ENCODE measurements at regions not wholly inside any gene's neighbourhood (a gene's known extent, or its start where the extent isn't known, plus 50 kb on each side); places are given as distances from the start of the nearest gene placed in this dataset.

DNA sequence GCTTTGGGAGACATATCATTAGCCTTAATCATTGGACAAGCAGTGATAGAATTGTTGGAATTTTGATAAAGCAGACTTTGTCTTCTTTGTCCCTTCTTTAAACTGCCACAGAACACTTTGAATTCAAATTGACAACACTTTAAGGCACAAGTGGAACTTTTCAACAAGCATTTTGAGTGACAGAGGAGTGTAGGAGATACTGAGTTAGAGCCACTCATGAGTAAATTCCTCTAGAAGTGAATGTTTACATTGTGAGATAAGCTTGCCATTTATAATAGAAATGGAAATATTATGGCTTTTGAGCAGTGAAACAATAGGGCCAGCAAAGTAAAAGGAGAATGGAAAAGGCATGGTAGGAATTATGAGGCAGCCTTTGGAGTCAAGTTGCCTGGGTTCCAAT, 515.8 kb downstream of the SLITRK6 start:
- no peak overlapping the region for H3K27ac ChIP-seq
- no peaks in the 10 kb centered on the region for H3K36me3 ChIP-seq
- DNase-seq, result no peak
- H3K27me3 ChIP-seq, result no peaks in the 10 kb centered on the region
- H3K4me1 ChIP-seq, result no peaks in the 10 kb centered on the region
- intact Hi-C loops (cut with DNase I), result no loop called here
- no peaks in the 10 kb centered on the region for H3K9me3 ChIP-seq
- TF ChIP-seq, protein P1, sequence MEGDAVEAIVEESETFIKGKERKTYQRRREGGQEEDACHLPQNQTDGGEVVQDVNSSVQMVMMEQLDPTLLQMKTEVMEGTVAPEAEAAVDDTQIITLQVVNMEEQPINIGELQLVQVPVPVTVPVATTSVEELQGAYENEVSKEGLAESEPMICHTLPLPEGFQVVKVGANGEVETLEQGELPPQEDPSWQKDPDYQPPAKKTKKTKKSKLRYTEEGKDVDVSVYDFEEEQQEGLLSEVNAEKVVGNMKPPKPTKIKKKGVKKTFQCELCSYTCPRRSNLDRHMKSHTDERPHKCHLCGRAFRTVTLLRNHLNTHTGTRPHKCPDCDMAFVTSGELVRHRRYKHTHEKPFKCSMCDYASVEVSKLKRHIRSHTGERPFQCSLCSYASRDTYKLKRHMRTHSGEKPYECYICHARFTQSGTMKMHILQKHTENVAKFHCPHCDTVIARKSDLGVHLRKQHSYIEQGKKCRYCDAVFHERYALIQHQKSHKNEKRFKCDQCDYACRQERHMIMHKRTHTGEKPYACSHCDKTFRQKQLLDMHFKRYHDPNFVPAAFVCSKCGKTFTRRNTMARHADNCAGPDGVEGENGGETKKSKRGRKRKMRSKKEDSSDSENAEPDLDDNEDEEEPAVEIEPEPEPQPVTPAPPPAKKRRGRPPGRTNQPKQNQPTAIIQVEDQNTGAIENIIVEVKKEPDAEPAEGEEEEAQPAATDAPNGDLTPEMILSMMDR (IDR thresholded peaks at IDR 0.05), result no peak
- TF ChIP-seq POLR2A (IDR thresholded peaks at IDR 0.05), result no peak
- no peak overlapping the region for H3K4me3 ChIP-seq (replicated peaks in 1 of 3)

DNA sequence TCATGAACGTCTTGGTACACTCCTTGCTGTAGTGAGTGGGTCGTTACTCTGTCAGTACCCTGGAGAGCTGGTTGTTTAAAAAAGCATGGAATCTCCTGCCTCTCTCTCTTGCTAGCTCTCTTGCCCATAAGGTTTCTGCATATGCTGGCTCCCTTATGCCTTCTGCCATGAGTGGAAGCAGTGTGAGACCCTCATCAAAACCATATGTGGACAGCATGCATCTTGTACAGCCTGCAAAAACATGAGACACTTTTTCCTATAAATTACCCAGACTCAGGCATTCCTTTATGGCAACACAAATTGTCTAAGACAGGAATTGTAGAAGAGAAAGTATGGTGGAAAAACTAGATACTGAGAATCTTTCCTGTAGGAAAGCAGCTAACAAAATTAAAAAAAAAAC, 516.3 kb downstream of the SLITRK6 start:
- H3K4me1 ChIP-seq, result no peaks in the 10 kb centered on the region
- WGBS, 2 donors, result 31 to 65% methylated on average over 2 of the region's 2 CpGs
- H3K27ac ChIP-seq, result no peak overlapping the region
- H3K4me3 ChIP-seq (replicated peaks in 1 of 3), result no peak overlapping the region
- no peaks in the 10 kb centered on the region for H3K27me3 ChIP-seq
- H3K36me3 ChIP-seq, result no peaks in the 10 kb centered on the region
- intact Hi-C loops (cut with DNase I), result no loop called here
- TF ChIP-seq, protein P1 (IDR thresholded peaks at IDR 0.05), result no peak
- no peak for TF ChIP-seq POLR2A (IDR thresholded peaks at IDR 0.05)
- no peak for DNase-seq
- no peaks in the 10 kb centered on the region for H3K9me3 ChIP-seq

GRCh38 chr13:85278851-85279250, 520.4 kb downstream of the SLITRK6 start:
- TF ChIP-seq POLR2A (IDR thresholded peaks at IDR 0.05), result no peak
- TF ChIP-seq, protein P1 (IDR thresholded peaks at IDR 0.05), result no peak
- 67 to 75% methylated on average over 2 of the region's 2 CpGs for WGBS, 2 donors

GRCh38 chr13:85277748-85278147, 521.5 kb downstream of the SLITRK6 start:
- DNase-seq, result no peak
- H3K36me3 ChIP-seq, result no peaks in the 10 kb centered on the region
- no peak overlapping the region for H3K4me3 ChIP-seq (replicated peaks in 1 of 3)
- H3K27me3 ChIP-seq, result no peaks in the 10 kb centered on the region
- TF ChIP-seq POLR2A (IDR thresholded peaks at IDR 0.05), result no peak
- TF ChIP-seq, protein P1 (IDR thresholded peaks at IDR 0.05), result no peak
- H3K27ac ChIP-seq, result no peak overlapping the region
- 83 to 89% methylated on average over 1 of the region's 1 CpG for WGBS, 2 donors
- no peaks in the 10 kb centered on the region for H3K9me3 ChIP-seq
- intact Hi-C loops (cut with DNase I), result no loop called here
- H3K4me1 ChIP-seq, result no peaks in the 10 kb centered on the region

More at GRCh38 chr13:85278851-85279250, 520.4 kb downstream of the SLITRK6 start:
- intact Hi-C loops (cut with DNase I), result no loop called here
- DNase-seq, result no peak
- no peaks in the 10 kb centered on the region for H3K36me3 ChIP-seq
- no peaks in the 10 kb centered on the region for H3K4me1 ChIP-seq
- H3K27me3 ChIP-seq, result no peaks in the 10 kb centered on the region
- H3K4me3 ChIP-seq (replicated peaks in 1 of 3), result no peak overlapping the region
- H3K27ac ChIP-seq, result no peak overlapping the region
- H3K9me3 ChIP-seq, result no peaks in the 10 kb centered on the region

DNA sequence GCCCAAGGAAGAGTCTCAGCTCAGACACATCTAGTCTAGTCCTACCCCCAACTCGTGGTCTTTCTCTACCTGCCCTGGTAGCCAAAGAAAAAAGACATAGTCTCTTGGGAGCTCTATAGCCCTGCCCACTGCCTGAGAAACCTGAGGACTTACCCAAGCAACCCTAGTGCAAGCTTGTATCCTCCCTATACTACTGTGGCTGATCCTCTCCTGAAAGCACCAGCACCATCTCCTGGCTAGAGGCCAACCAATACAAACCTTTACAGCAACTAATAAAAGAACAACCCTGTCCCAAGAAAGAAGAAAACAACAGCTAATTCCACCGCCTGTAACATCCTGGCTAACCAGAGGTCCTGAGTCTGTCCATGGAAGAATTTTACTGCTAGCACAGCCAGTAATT, 532.4 kb downstream of the SLITRK6 start:
- DNase-seq, result no peak
- Histone ChIP-seq H3K27me3 (no peaks in the 10 kb centered on the region), H3K4me3 (replicated peaks in 1 of 3) (no peak overlapping the region), H3K9me3 (no peaks in the 10 kb centered on the region), H3K36me3 (no peaks in the 10 kb centered on the region), H3K27ac (no peak overlapping the region), H3K4me1 (no peaks in the 10 kb centered on the region)
- 74 to 87% methylated on average over 2 of the region's 2 CpGs for WGBS, 2 donors
- TF ChIP-seq, protein P1 (IDR thresholded peaks at IDR 0.05), result no peak
- no peak for TF ChIP-seq POLR2A (IDR thresholded peaks at IDR 0.05)
- intact Hi-C loops (cut with DNase I), result no loop called here
